ENCODE measurements at regions not wholly inside any gene's neighbourhood (a gene's known extent, or its start where the extent isn't known, plus 50 kb on each side); places are given as distances from the start of the nearest gene placed in this dataset.

DNA sequence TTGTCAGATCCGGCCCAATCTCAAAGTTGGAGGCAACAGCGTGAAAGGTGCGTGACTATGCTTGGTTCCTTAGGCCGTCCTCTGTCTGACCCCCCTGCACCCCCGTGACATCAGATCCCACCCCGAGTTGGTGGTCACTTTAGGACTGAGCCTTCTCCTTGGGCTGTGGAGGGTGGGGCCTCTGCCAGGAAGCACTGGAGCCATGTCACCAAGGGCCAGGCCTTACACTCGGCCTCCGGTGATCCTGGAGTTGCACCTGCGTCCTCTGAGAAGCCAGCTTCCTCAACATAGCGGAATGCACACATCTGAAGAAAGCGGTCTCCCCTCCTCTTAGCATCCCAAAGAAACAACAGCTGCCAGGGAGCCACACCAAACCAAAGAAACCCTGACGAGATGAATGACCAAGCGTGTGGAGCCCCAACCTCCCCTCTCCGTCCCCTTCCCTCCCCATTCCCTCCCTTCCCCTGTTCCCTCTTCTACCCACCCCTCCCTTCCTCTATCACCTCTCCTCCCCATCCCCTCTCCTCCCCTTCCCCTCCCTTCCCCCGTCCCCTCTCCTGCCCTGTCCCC is 182.6 kb downstream of the TTLL2 start:
- Histone ChIP-seq H3K4me3 (no peak overlapping the region), H3K36me3 (no peaks in the 10 kb centered on the region), H3K9me3 (no peaks in the 10 kb centered on the region), H3K27me3 (replicated peaks; ENCODE audit: insufficient read depth) (no peaks in the 10 kb centered on the region), H3K27ac (no peak overlapping the region), H3K4me1 (ENCODE audit: control insufficient read depth in 1 of 2, low read depth in 2 of 2) (no peaks in the 10 kb centered on the region)
- ATAC-seq (ENCODE audit: insufficient number of reproducible peaks, low FRiP score, low read depth) (no peak), DNase-seq (ENCODE audit: low spot score) (no peak)
- no peak for TF ChIP-seq CTCF (IDR thresholded peaks at IDR 0.05)

- TF ChIP-seq CTCF (IDR thresholded peaks at IDR 0.05): no peak
- ATAC-seq (ENCODE audit: insufficient number of reproducible peaks, low FRiP score, low read depth): no peak
- no peak overlapping the region for H3K4me3 ChIP-seq
- no peaks in the 10 kb centered on the region for H3K4me1 ChIP-seq (ENCODE audit: control insufficient read depth in 1 of 2, low read depth in 2 of 2)
- H3K27ac ChIP-seq: no peak overlapping the region
- H3K27me3 ChIP-seq (replicated peaks; ENCODE audit: insufficient read depth): no peaks in the 10 kb centered on the region
- no peaks in the 10 kb centered on the region for H3K9me3 ChIP-seq
- no peaks in the 10 kb centered on the region for H3K36me3 ChIP-seq
- DNase-seq (ENCODE audit: low spot score): no peak
These were observed 184.3 kb downstream of the TTLL2 start for GRCh38 chr6:167508919-167509852.

- no peak for DNase-seq (ENCODE audit: low spot score)
- TF ChIP-seq CTCF (IDR thresholded peaks at IDR 0.05): no peak
- no peak overlapping the region for H3K4me3 ChIP-seq
- no peaks in the 10 kb centered on the region for H3K36me3 ChIP-seq
- ATAC-seq (ENCODE audit: insufficient number of reproducible peaks, low FRiP score, low read depth): no peak
- no peaks in the 10 kb centered on the region for H3K9me3 ChIP-seq
- no peak overlapping the region for H3K27ac ChIP-seq
- no peaks in the 10 kb centered on the region for H3K27me3 ChIP-seq (replicated peaks; ENCODE audit: insufficient read depth)
- H3K4me1 ChIP-seq (ENCODE audit: control insufficient read depth in 1 of 2, low read depth in 2 of 2): no peaks in the 10 kb centered on the region
These were observed 185.0 kb downstream of the TTLL2 start for GRCh38 chr6:167509853-167510220.

GRCh38 chr6:167510648-167511047 is 185.8 kb downstream of the TTLL2 start:
- no peak for TF ChIP-seq CTCF (IDR thresholded peaks at IDR 0.05)
- Histone ChIP-seq H3K27ac (no peak overlapping the region), H3K9me3 (no peaks in the 10 kb centered on the region), H3K4me1 (ENCODE audit: control insufficient read depth in 1 of 2, low read depth in 2 of 2) (no peaks in the 10 kb centered on the region), H3K4me3 (no peak overlapping the region), H3K36me3 (no peaks in the 10 kb centered on the region), H3K27me3 (replicated peaks; ENCODE audit: insufficient read depth) (no peaks in the 10 kb centered on the region)
- no peak for DNase-seq (ENCODE audit: low spot score)
- ATAC-seq (ENCODE audit: insufficient number of reproducible peaks, low FRiP score, low read depth): no peak

GRCh38 chr6:167512696-167513375 is 187.9 kb downstream of the TTLL2 start:
- H3K9me3 ChIP-seq: no peaks in the 10 kb centered on the region
- no peak overlapping the region for H3K27ac ChIP-seq
- no peak overlapping the region for H3K4me3 ChIP-seq
- H3K27me3 ChIP-seq (replicated peaks; ENCODE audit: insufficient read depth): no peaks in the 10 kb centered on the region
- no peak for TF ChIP-seq CTCF (IDR thresholded peaks at IDR 0.05)
- H3K4me1 ChIP-seq (ENCODE audit: control insufficient read depth in 1 of 2, low read depth in 2 of 2): no peaks in the 10 kb centered on the region
- H3K36me3 ChIP-seq: no peaks in the 10 kb centered on the region
- ATAC-seq (ENCODE audit: insufficient number of reproducible peaks, low FRiP score, low read depth) (no peak), DNase-seq (ENCODE audit: low spot score) (no peak)
